Ascending aorta (tissue), 2 donors: ENCODE measurements at regions not wholly inside any gene's neighbourhood (a gene's known extent, or its start where the extent isn't known, plus 50 kb on each side); places are given as distances from the start of the nearest gene placed in this dataset.

Source experiments
- DNase-seq, 2 donors: peaks; one replicate each; pipeline ENCODE4 v3.0.0-alpha.2; 2019; ENCODE audit warnings: low spot score in 2 of 2
- H3K27ac ChIP-seq, 2 donors: fragments of 200-600 bp; sonication (generic); one replicate each; pipeline ENCODE4 v1.5.1; 2016 to 2017; ENCODE audit warnings: mild to moderate bottlenecking in 1 of 2
- H3K27me3 ChIP-seq: fragments of 200-600 bp; sonication (generic); one replicate; pipeline ENCODE4 v1.5.1; 2017
- H3K36me3 ChIP-seq, 2 donors: fragments of 200-600 bp; sonication (generic); one replicate each; pipeline ENCODE4 v1.5.1; 2016
- H3K4me1 ChIP-seq, 2 donors: fragments of 200-600 bp; sonication (generic); one replicate each; pipeline ENCODE4 v1.5.1; 2016 to 2017; ENCODE audit warnings: mild to moderate bottlenecking in 1 of 2
- H3K4me3 ChIP-seq, 2 donors: fragments of 200-600 bp; sonication (generic); one replicate each; pipeline ENCODE4 v1.5.1; 2016 to 2017; ENCODE audit warnings: mild to moderate bottlenecking in 1 of 2
- H3K9me3 ChIP-seq, 2 donors: fragments of 200-600 bp; sonication (generic); one replicate each; pipeline ENCODE4 v1.5.1; 2016
- intact Hi-C: fragments of 100-400 bp; cut with DNase I; formaldehyde crosslinking; loops from one replicate; pipeline ENCODE4 v1.15.1; 2023
- TF ChIP-seq, protein P1 (sequence below), 3 experiments: fragments of 200-600 bp in 2 of 3; fragments of 450-650 bp in 1 of 3; sonication (generic) in 2 of 3; IDR thresholded peaks; one replicate each; pipeline ENCODE4 v1.5.1; 2016 to 2019; ENCODE audit warnings: antibody characterized with exemption in 3 of 3, mild to moderate bottlenecking in 1 of 3, moderate library complexity in 1 of 3

DNA sequence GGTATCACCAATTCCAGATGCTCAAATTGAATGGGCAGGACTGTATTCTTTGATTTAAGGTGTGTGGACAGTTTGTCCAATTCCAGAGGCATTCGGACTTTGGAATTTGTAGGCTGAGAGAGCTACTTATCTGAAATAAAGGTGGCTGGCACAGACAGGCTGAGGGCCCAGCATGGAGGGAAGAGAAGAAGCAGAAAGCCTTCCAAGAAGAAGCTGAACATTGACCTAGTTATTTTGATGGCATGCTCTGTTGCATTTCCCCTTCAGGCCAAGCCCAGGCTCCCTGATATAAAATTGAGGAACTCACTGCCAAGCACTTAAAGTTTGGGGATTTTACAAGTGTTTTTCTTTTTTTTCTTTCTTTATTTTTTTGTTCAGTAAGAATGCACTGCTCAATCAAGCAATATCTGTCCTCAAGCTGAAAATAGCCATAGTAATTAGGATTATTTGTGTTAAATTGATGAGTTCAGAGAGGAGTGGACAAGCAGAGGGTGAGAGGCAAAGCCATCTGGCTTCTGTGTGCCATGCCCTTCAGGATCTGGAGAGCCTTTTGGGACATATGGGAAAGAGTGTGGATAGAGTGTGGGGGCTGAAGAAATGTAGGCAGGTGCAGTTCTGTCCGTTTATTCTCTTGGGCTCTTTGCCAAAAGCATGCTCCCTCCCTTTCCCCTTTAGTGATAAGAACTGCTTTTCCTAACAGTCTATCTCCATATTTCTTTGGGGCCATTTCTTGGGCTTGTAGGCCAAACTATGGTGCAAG is 148.9 kb downstream of the OXSM start:
- H3K9me3 ChIP-seq, result peaks cover 0 to 3% of the 10 kb centered on the region in 2 donors
- DNase-seq, result no peak
- H3K4me1 ChIP-seq, result no peaks in the 10 kb centered on the region

GRCh38 chr3:25940935-25941334 is 151.0 kb downstream of the OXSM start:
- H3K4me3 ChIP-seq, result no peak overlapping the region
- TF ChIP-seq, protein P1, sequence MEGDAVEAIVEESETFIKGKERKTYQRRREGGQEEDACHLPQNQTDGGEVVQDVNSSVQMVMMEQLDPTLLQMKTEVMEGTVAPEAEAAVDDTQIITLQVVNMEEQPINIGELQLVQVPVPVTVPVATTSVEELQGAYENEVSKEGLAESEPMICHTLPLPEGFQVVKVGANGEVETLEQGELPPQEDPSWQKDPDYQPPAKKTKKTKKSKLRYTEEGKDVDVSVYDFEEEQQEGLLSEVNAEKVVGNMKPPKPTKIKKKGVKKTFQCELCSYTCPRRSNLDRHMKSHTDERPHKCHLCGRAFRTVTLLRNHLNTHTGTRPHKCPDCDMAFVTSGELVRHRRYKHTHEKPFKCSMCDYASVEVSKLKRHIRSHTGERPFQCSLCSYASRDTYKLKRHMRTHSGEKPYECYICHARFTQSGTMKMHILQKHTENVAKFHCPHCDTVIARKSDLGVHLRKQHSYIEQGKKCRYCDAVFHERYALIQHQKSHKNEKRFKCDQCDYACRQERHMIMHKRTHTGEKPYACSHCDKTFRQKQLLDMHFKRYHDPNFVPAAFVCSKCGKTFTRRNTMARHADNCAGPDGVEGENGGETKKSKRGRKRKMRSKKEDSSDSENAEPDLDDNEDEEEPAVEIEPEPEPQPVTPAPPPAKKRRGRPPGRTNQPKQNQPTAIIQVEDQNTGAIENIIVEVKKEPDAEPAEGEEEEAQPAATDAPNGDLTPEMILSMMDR (IDR thresholded peaks at IDR 0.05), result no peak
- H3K36me3 ChIP-seq, result no peaks in the 10 kb centered on the region
- H3K4me1 ChIP-seq, result no peaks in the 10 kb centered on the region
- intact Hi-C loops, result no loop called here
- H3K9me3 ChIP-seq, result no peaks in the 10 kb centered on the region
- no peaks in the 10 kb centered on the region for H3K27me3 ChIP-seq
- no peak overlapping the region for H3K27ac ChIP-seq
- no peak for DNase-seq

More for the DNA sequence above, 148.9 kb downstream of the OXSM start:
- no peaks in the 10 kb centered on the region for H3K27me3 ChIP-seq
- TF ChIP-seq, protein P1 (IDR thresholded peaks at IDR 0.05), result no peak
- no peak overlapping the region for H3K4me3 ChIP-seq
- H3K36me3 ChIP-seq, result no peaks in the 10 kb centered on the region
- intact Hi-C loops, result no loop called here
- H3K27ac ChIP-seq, result no peak overlapping the region

GRCh38 chr3:25944329-25944728 is 154.4 kb downstream of the OXSM start:
- no peak overlapping the region for H3K27ac ChIP-seq
- H3K27me3 ChIP-seq, result no peaks in the 10 kb centered on the region
- no peaks in the 10 kb centered on the region for H3K9me3 ChIP-seq
- H3K4me1 ChIP-seq, result no peaks in the 10 kb centered on the region
- no peak for DNase-seq
- no peaks in the 10 kb centered on the region for H3K36me3 ChIP-seq
- no peak overlapping the region for H3K4me3 ChIP-seq
- TF ChIP-seq, protein P1 (IDR thresholded peaks at IDR 0.05), result no peak
- intact Hi-C loops, result no loop called here

DNA sequence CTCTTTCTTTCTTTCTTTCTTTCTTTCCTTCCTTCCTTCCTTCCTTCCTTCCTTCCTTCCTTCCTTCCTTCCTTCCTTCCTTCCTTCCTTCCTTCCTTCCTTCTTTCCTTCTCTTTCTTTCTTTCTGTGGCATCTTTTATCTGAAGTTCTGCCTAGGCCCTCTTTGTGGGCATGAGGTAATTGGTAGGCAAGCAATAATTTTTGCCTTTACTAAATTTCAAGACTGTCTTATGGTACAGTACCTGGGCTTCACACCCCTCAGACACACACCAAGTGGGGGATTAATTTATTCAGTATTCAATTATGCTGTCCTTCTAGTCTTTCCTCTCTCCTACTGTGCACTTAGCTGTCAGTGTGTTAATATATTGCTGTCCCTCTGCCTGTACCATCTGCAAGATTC is 155.5 kb downstream of the OXSM start:
- Histone ChIP-seq H3K4me3 (no peak overlapping the region), H3K9me3 (no peaks in the 10 kb centered on the region), H3K4me1 (no peaks in the 10 kb centered on the region), H3K27ac (no peak overlapping the region), H3K36me3 (no peaks in the 10 kb centered on the region), H3K27me3 (no peaks in the 10 kb centered on the region)
- intact Hi-C loops, result no loop called here
- DNase-seq, result no peak
- TF ChIP-seq, protein P1 (IDR thresholded peaks at IDR 0.05), result no peak

- TF ChIP-seq, protein P1 (IDR thresholded peaks at IDR 0.05), result no peak
- no peak for DNase-seq
- H3K9me3 ChIP-seq, result no peaks in the 10 kb centered on the region
These were observed 155.9 kb downstream of the OXSM start for GRCh38 chr3:25945836-25946235.

More at GRCh38 chr3:25945836-25946235, 155.9 kb downstream of the OXSM start:
- Histone ChIP-seq H3K4me1 (no peaks in the 10 kb centered on the region), H3K27me3 (no peaks in the 10 kb centered on the region), H3K4me3 (no peak overlapping the region), H3K27ac (no peak overlapping the region), H3K36me3 (no peaks in the 10 kb centered on the region)
- intact Hi-C loops, result no loop called here
